Astrocyte (in vitro differentiated cells and primary cell): ENCODE measurements at regions not wholly inside any gene's neighbourhood (a gene's known extent, or its start where the extent isn't known, plus 50 kb on each side); places are given as distances from the start of the nearest gene placed in this dataset.

ENCODE experiments used
- DNase-seq: peaks from one replicate; pipeline ENCODE4 v3.0.0-alpha.2; 2010; ENCODE audit warnings: low read depth
- FAIRE-seq: peaks from 2 replicates; lab custom pipeline; 2011; peaks lifted over from hg19 to GRCh38; lab: Jason Lieb, UNC
- H2AFZ ChIP-seq: 2 replicates; pipeline ENCODE4 v1.6.0; 2012; ENCODE audit warnings: low read depth, low read length, inconsistent platforms
- H3K27ac ChIP-seq: 2 replicates; pipeline ENCODE4 v1.5.1; 2011; ENCODE audit warnings: low read depth, low read length, inconsistent platforms
- H3K27me3 ChIP-seq: 2 replicates; pipeline ENCODE4 v1.6.0; 2011; ENCODE audit warnings: low read length, inconsistent platforms; ENCODE audit not compliant: insufficient read depth
- H3K36me3 ChIP-seq: 2 replicates; pipeline ENCODE4 v1.5.1; 2011; ENCODE audit warnings: low read length, inconsistent platforms; ENCODE audit not compliant: insufficient read depth
- H3K4me1 ChIP-seq: 2 replicates; pipeline ENCODE4 v1.5.1; 2011; ENCODE audit warnings: low read length, inconsistent platforms; ENCODE audit not compliant: insufficient read depth
- H3K4me2 ChIP-seq: 2 replicates; pipeline ENCODE4 v1.6.0; 2012; ENCODE audit warnings: low read length, inconsistent platforms
- H3K4me3 ChIP-seq: 2 replicates; pipeline ENCODE4 v1.5.1; 2011; ENCODE audit warnings: low read depth, mild to moderate bottlenecking, low read length, inconsistent platforms; ENCODE audit not compliant: insufficient read depth
- H3K79me2 ChIP-seq: 2 replicates; pipeline ENCODE4 v1.6.0; 2012; ENCODE audit warnings: mild to moderate bottlenecking, low read length, inconsistent platforms; ENCODE audit not compliant: insufficient read depth
- H3K9ac ChIP-seq: 2 replicates; pipeline ENCODE4 v1.6.0; 2012; ENCODE audit warnings: mild to moderate bottlenecking, low read length, inconsistent platforms
- H3K9me3 ChIP-seq: 2 replicates; pipeline ENCODE4 v1.5.1; 2012; ENCODE audit warnings: low read depth, mild to moderate bottlenecking, low read length, inconsistent platforms; ENCODE audit not compliant: insufficient read depth
- H4K20me1 ChIP-seq: 2 replicates; pipeline ENCODE4 v1.6.0; 2012; ENCODE audit warnings: low read length, inconsistent platforms; ENCODE audit not compliant: insufficient read depth
- H3K27ac Mint-ChIP-seq: one replicate; pipeline ENCODE4 v1.8.0; 2021; ENCODE audit warnings: mild to moderate bottlenecking, mixed read lengths; ENCODE audit not compliant: unreplicated experiment
- H3K27me3 Mint-ChIP-seq: one replicate; pipeline ENCODE4 v1.8.0; 2021; ENCODE audit warnings: low read depth, mixed read lengths; ENCODE audit not compliant: unreplicated experiment
- H3K36me3 Mint-ChIP-seq: one replicate; pipeline ENCODE4 v1.8.0; 2021; ENCODE audit warnings: low read depth, mixed read lengths; ENCODE audit not compliant: unreplicated experiment
- H3K4me1 Mint-ChIP-seq: one replicate; pipeline ENCODE4 v1.8.0; 2021; ENCODE audit warnings: low read depth, mixed read lengths; ENCODE audit not compliant: unreplicated experiment
- H3K4me3 Mint-ChIP-seq: one replicate; pipeline ENCODE4 v1.8.0; 2021; ENCODE audit warnings: mild to moderate bottlenecking, moderate library complexity, mixed read lengths; ENCODE audit not compliant: unreplicated experiment
- H3K9me3 Mint-ChIP-seq: one replicate; pipeline ENCODE4 v1.8.0; 2021; ENCODE audit warnings: mild to moderate bottlenecking, mixed read lengths; ENCODE audit not compliant: unreplicated experiment
- EZH2 ChIP-seq: IDR thresholded peaks from 2 replicates; pipeline ENCODE4 v1.6.1; 2012; ENCODE audit warnings: mild to moderate bottlenecking, low read length, inconsistent platforms; ENCODE audit not compliant: insufficient read depth
- TF ChIP-seq, protein P1 (sequence below): IDR thresholded peaks from 2 replicates; pipeline ENCODE4 v1.5.1; 2011; ENCODE audit warnings: low read depth, mild to moderate bottlenecking, inconsistent platforms, low read length, moderate library complexity; ENCODE audit not compliant: insufficient read depth

DNA sequence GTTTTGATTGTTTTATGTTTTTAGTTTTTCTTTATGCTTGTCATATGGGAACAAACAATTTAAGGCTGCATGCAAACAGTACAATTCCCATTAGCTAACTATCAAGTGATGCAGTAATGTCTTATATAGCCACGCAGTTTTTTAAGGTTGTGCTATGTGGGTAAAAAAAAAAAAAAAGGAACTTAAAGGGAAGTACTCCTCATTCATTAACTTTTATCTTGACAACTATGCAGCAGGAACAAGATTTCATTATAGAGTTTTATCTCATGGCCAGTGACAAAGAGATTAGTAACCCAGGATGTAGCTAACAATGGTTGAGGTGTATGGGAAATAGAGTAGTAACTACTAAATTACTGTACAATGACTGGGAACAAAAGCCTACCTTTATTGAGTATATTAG is 1008.2 kb upstream of the CDH9 start:
- no peaks in the 10 kb centered on the region for H4K20me1 ChIP-seq
- H3K27ac ChIP-seq = no peak overlapping the region
- H3K4me1 Mint-ChIP-seq = no peaks in the 10 kb centered on the region
- H2AFZ ChIP-seq = no peak overlapping the region
- no peaks in the 10 kb centered on the region for H3K36me3 ChIP-seq
- H3K4me3 ChIP-seq = no peak overlapping the region
- no peaks in the 10 kb centered on the region for H3K9me3 ChIP-seq
- H3K4me2 ChIP-seq = no peak overlapping the region
- H3K9ac ChIP-seq = no peak overlapping the region
- no peaks in the 10 kb centered on the region for H3K4me1 ChIP-seq
- no peaks in the 10 kb centered on the region for H3K36me3 Mint-ChIP-seq
- DNase-seq (no peak), FAIRE-seq (no peak)
- H3K27me3 ChIP-seq = no peaks in the 10 kb centered on the region
- TF ChIP-seq EZH2 = no peak
- TF ChIP-seq, protein P1, sequence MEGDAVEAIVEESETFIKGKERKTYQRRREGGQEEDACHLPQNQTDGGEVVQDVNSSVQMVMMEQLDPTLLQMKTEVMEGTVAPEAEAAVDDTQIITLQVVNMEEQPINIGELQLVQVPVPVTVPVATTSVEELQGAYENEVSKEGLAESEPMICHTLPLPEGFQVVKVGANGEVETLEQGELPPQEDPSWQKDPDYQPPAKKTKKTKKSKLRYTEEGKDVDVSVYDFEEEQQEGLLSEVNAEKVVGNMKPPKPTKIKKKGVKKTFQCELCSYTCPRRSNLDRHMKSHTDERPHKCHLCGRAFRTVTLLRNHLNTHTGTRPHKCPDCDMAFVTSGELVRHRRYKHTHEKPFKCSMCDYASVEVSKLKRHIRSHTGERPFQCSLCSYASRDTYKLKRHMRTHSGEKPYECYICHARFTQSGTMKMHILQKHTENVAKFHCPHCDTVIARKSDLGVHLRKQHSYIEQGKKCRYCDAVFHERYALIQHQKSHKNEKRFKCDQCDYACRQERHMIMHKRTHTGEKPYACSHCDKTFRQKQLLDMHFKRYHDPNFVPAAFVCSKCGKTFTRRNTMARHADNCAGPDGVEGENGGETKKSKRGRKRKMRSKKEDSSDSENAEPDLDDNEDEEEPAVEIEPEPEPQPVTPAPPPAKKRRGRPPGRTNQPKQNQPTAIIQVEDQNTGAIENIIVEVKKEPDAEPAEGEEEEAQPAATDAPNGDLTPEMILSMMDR = no peak
- no peak overlapping the region for H3K27ac Mint-ChIP-seq
- no peaks in the 10 kb centered on the region for H3K27me3 Mint-ChIP-seq
- H3K9me3 Mint-ChIP-seq = peaks cover 2% of the 10 kb centered on the region
- H3K4me3 Mint-ChIP-seq = no peak overlapping the region
- H3K79me2 ChIP-seq = no peaks in the 10 kb centered on the region

DNA sequence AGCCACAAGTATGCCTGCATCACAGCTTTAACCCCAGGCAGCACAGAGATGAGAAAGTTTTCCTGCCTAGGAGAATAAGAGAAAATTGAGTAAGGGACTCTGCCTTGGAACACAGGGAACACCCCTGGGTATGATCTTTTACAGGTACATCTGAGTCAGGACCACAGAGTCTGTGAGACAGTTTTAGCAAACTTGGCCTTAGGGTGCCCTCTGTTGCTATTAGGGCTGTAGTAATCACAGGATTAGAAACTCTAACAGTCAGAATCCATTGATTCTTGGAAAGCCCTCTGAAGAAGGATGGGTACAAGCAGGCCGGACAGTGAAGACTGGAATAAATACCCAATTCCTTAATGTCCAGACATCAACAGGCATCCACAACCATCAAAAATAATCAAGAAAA is 989.5 kb upstream of the CDH9 start:
- TF ChIP-seq, protein P1 = no peak
- no peak for TF ChIP-seq EZH2
- Histone ChIP-seq H3K9ac (no peak overlapping the region), H3K27ac (no peak overlapping the region), H3K4me2 (no peak overlapping the region), H3K4me1 (no peaks in the 10 kb centered on the region), H4K20me1 (no peaks in the 10 kb centered on the region), H3K36me3 (no peaks in the 10 kb centered on the region), H3K4me3 (no peak overlapping the region), H3K9me3 (no peaks in the 10 kb centered on the region), H2AFZ (no peak overlapping the region), H3K79me2 (no peaks in the 10 kb centered on the region), H3K27me3 (no peaks in the 10 kb centered on the region)
- DNase-seq = no peak
- H3K4me3 Mint-ChIP-seq = no peak overlapping the region
- no peaks in the 10 kb centered on the region for H3K27me3 Mint-ChIP-seq
- FAIRE-seq = no peak
- H3K9me3 Mint-ChIP-seq = no peaks in the 10 kb centered on the region
- H3K36me3 Mint-ChIP-seq = no peaks in the 10 kb centered on the region
- no peak overlapping the region for H3K27ac Mint-ChIP-seq
- no peaks in the 10 kb centered on the region for H3K4me1 Mint-ChIP-seq

DNA sequence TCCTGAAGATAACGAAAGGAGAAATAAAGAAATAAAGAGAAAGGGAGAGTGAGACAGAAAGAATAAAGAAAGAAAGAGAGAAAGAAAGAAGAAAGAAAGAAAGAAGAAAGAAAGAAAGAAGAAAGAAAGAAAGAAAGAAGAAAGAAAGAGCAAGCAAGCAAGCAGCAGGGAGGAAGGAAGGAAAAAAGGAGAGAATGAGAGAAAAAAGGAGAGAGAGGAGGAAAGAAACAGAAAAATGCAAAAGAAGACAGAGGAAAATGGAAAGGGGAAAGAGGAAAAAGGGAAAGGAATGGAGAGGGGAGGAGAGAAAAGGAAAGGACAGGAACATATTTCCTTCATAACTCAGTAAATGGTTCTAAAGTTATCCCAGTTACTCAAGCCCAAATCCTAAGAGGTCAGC is 978.8 kb upstream of the CDH9 start:
- no peak for FAIRE-seq
- peaks cover 22% of the 10 kb centered on the region for H3K9me3 Mint-ChIP-seq
- H3K27me3 Mint-ChIP-seq = no peaks in the 10 kb centered on the region

More for the DNA sequence above, 978.8 kb upstream of the CDH9 start:
- no peak overlapping the region for H3K27ac Mint-ChIP-seq
- Histone ChIP-seq H3K4me2 (no peak overlapping the region), H3K27me3 (no peaks in the 10 kb centered on the region), H3K4me1 (no peaks in the 10 kb centered on the region), H3K9ac (no peak overlapping the region), H3K9me3 (peaks cover 11% of the 10 kb centered on the region), H2AFZ (no peak overlapping the region), H4K20me1 (no peaks in the 10 kb centered on the region), H3K27ac (no peak overlapping the region), H3K79me2 (no peaks in the 10 kb centered on the region), H3K36me3 (no peaks in the 10 kb centered on the region), H3K4me3 (no peak overlapping the region)
- no peaks in the 10 kb centered on the region for H3K4me1 Mint-ChIP-seq
- TF ChIP-seq EZH2 = no peak
- TF ChIP-seq, protein P1 = no peak
- no peak for DNase-seq
- H3K36me3 Mint-ChIP-seq = peaks cover 2% of the 10 kb centered on the region
- no peak overlapping the region for H3K4me3 Mint-ChIP-seq
